ENCODE measurements at regions not wholly inside any gene's neighbourhood (a gene's known extent, or its start where the extent isn't known, plus 50 kb on each side); places are given as distances from the start of the nearest gene placed in this dataset.

- no peak for TF ChIP-seq TAF1 (IDR thresholded peaks at IDR 0.05; ENCODE audit: low read depth)
- no peak for TF ChIP-seq CEBPB (IDR thresholded peaks at IDR 0.05)
- no peak for TF ChIP-seq USF1 (IDR thresholded peaks at IDR 0.05)
Measured at GRCh38 chr2:132038179-132038882, 123.4 kb downstream of the ANKRD30BL start.

- TF ChIP-seq YY1 (IDR thresholded peaks at IDR 0.05; ENCODE audit: low read depth) (no peak), RAD21 (IDR thresholded peaks at IDR 0.05; ENCODE audit: low read depth) (peak; percentile 10; the same call in 1 of the 2 replicates)
Measured at GRCh38 chr2:132037527-132038178, 124.1 kb downstream of the ANKRD30BL start.

DNA sequence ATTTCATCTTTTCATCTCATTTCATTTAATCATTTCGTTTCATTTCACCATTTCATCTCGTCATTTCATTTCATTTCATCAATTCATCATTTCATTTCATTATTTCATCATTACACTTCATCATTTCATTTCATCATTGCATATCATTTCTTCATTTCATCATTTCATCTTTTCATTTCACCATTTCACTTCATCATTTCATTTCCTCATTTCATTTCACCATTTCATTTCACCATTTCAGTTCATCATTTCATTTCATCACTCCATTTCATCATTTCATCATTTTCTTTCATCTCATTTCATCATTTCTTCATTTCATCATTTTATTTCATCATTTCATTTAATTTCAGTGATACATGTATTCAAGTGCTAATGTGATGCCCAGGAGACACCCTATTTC lies 127.1 kb downstream of the ANKRD30BL start:
- no peak for TF ChIP-seq TEAD4 (IDR thresholded peaks at IDR 0.05)
- no peak for TF ChIP-seq NFIC (IDR thresholded peaks at IDR 0.05)
- no peak for TF ChIP-seq CREB1 (IDR thresholded peaks at IDR 0.05; ENCODE audit: low read depth)

- TF ChIP-seq MAX (IDR thresholded peaks at IDR 0.05) (no peak), NFIC (IDR thresholded peaks at IDR 0.05) (no peak), FOXM1 (IDR thresholded peaks at IDR 0.05; ENCODE audit: borderline replicate concordance, low read depth) (no peak), USF1 (IDR thresholded peaks at IDR 0.05) (no peak), EP300 (IDR thresholded peaks at IDR 0.05; ENCODE audit: borderline replicate concordance) (no peak)
Measured at GRCh38 chr2:132033949-132034348, 127.8 kb downstream of the ANKRD30BL start.

- no peak for TF ChIP-seq TCF12 (IDR thresholded peaks at IDR 0.05; ENCODE audit: low read depth)
- no peak for TF ChIP-seq MAX (IDR thresholded peaks at IDR 0.05)
- no peak for TF ChIP-seq TAF1 (IDR thresholded peaks at IDR 0.05; ENCODE audit: low read depth)
- no peak for TF ChIP-seq YY1 (IDR thresholded peaks at IDR 0.05; ENCODE audit: low read depth)
- TF ChIP-seq TEAD4 (IDR thresholded peaks at IDR 0.05), result no peak
Measured at GRCh38 chr2:132033365-132033764, 128.4 kb downstream of the ANKRD30BL start.

- TF ChIP-seq TEAD4 (IDR thresholded peaks at IDR 0.05), result no peak
- TF ChIP-seq CEBPB (IDR thresholded peaks at IDR 0.05), result no peak
- TF ChIP-seq EGR1 (IDR thresholded peaks at IDR 0.05), result no peak
- no peak for TF ChIP-seq RAD21 (IDR thresholded peaks at IDR 0.05; ENCODE audit: low read depth)
- no peak for TF ChIP-seq FOXM1 (IDR thresholded peaks at IDR 0.05; ENCODE audit: borderline replicate concordance, low read depth)
Measured at GRCh38 chr2:132009874-132010521, 151.8 kb downstream of the ANKRD30BL start.

DNA sequence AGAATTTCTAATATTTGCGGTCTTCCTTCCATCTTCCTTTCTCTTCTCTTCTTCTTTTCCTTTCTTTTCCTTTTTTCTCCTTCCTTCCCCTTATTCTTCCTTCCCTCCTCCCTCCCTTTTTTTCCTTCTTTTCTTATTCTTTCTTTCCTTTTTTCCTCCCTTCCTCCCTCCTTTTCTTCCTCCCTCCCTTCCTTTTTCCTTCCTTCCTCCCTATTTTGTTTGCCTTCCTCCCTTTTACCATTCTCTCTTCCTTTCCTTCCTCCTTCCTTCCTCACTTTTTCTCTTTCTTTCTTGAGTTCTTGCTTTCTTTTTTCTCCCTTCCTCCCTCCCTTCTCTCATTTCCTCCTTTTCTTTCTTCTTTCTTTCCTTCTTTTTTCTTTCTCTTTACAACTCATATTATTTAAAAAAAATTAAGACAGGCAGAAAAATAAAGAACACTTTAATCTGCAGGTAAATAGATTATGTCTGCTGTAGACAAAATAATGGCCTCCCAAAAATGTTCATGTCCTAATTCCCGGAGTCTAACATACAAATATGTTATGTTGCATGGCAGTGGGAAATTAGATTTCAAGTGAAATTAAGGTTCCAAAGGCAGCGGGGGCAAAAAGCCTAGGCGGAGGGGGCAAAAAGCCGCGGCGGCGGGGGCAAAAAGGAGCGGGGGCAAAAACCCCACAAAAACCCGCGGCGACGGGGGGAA lies 152.4 kb downstream of the ANKRD30BL start:
- TF ChIP-seq TAF1 (IDR thresholded peaks at IDR 0.05; ENCODE audit: low read depth) (no peak), CREB1 (IDR thresholded peaks at IDR 0.05; ENCODE audit: low read depth) (no peak), REST (IDR thresholded peaks at IDR 0.05; ENCODE audit: low read depth) (no peak), RAD21 (IDR thresholded peaks at IDR 0.05; ENCODE audit: low read depth) (no peak), TCF12 (IDR thresholded peaks at IDR 0.05; ENCODE audit: low read depth) (no peak), EP300 (IDR thresholded peaks at IDR 0.05; ENCODE audit: borderline replicate concordance) (no peak), EGR1 (IDR thresholded peaks at IDR 0.05) (no peak), FOXM1 (IDR thresholded peaks at IDR 0.05; ENCODE audit: borderline replicate concordance, low read depth) (no peak), MAX (IDR thresholded peaks at IDR 0.05) (no peak), CEBPB (IDR thresholded peaks at IDR 0.05) (no peak), ZBTB7A (IDR thresholded peaks at IDR 0.05; ENCODE audit: low read depth) (no peak), NFIC (IDR thresholded peaks at IDR 0.05) (no peak), USF1 (IDR thresholded peaks at IDR 0.05) (no peak), TEAD4 (IDR thresholded peaks at IDR 0.05) (no peak), YY1 (IDR thresholded peaks at IDR 0.05; ENCODE audit: low read depth) (no peak)

All from Ishikawa (cell line).